GM23338 (cell line): ENCODE measurements at regions not wholly inside any gene's neighbourhood (a gene's known extent, or its start where the extent isn't known, plus 50 kb on each side); places are given as distances from the start of the nearest gene placed in this dataset.

ENCODE experiments used
- ATAC-seq: fragments of 200-7000 bp; cut with Tn5 transposase; 3 replicates; pipeline ENCODE4 v1.9.1; 2020
- DNase-seq: peaks from one replicate; pipeline ENCODE4 v3.0.0-alpha.2; 2015; ENCODE audit warnings: low spot score
- H2AFZ ChIP-seq: fragments of 200-600 bp; sonication (generic); 2 replicates; pipeline ENCODE4 v1.8.0; 2016; ENCODE audit warnings: antibody characterized with exemption, mild to moderate bottlenecking, moderate library complexity
- H3F3A ChIP-seq: fragments of 200-600 bp; sonication (generic); replicated peaks from 2 replicates; pipeline ENCODE4 v1.8.0; 2017; ENCODE audit warnings: antibody characterized with exemption, mixed run types, low read depth
- H3K27ac ChIP-seq: fragments of 200-600 bp; sonication (generic); 2 replicates; pipeline ENCODE4 v1.6.1; 2016; ENCODE audit warnings: low read depth
- H3K27me3 ChIP-seq: fragments of 200-600 bp; sonication (generic); 2 replicates; pipeline ENCODE4 v1.8.0; 2016; ENCODE audit warnings: mild to moderate bottlenecking, mixed run types, moderate library complexity; ENCODE audit not compliant: insufficient read depth
- H3K36me3 ChIP-seq: fragments of 200-600 bp; sonication (generic); 2 replicates; pipeline ENCODE4 v1.8.0; 2016; ENCODE audit warnings: mild to moderate bottlenecking; ENCODE audit not compliant: insufficient read depth
- H3K4me1 ChIP-seq: fragments of 200-600 bp; sonication (generic); 2 replicates; pipeline ENCODE4 v1.8.0; 2016; ENCODE audit warnings: mild to moderate bottlenecking, moderate library complexity; ENCODE audit not compliant: insufficient read depth
- H3K4me2 ChIP-seq: fragments of 200-600 bp; sonication (generic); 2 replicates; pipeline ENCODE4 v1.7.1; 2017; ENCODE audit warnings: mixed run types
- H3K4me3 ChIP-seq: fragments of 200-600 bp; sonication (generic); 2 replicates; pipeline ENCODE4 v1.6.1; 2016; ENCODE audit warnings: mixed run types
- H3K79me2 ChIP-seq: fragments of 200-600 bp; sonication (generic); replicated peaks from 2 replicates; pipeline ENCODE4 v1.8.0; 2017; ENCODE audit warnings: mild to moderate bottlenecking; ENCODE audit not compliant: insufficient read depth
- H3K9me2 ChIP-seq: fragments of 200-600 bp; sonication (generic); 2 replicates; pipeline ENCODE4 v1.8.0; 2017; ENCODE audit not compliant: insufficient read depth
- H4K20me1 ChIP-seq: fragments of 200-600 bp; sonication (generic); replicated peaks from 2 replicates; pipeline ENCODE4 v1.8.0; 2017; ENCODE audit warnings: mild to moderate bottlenecking; ENCODE audit not compliant: insufficient read depth
- H3K27ac Mint-ChIP-seq: 2 replicates; pipeline ENCODE4 v1.8.0; 2020; ENCODE audit warnings: inconsistent platforms, mild to moderate bottlenecking, moderate library complexity, mixed read lengths
- H3K27me3 Mint-ChIP-seq: 3 replicates; pipeline ENCODE4 v1.8.0; 2022; ENCODE audit warnings: low read depth, mild to moderate bottlenecking, moderate library complexity, mixed read lengths, inconsistent platforms; ENCODE audit not compliant: insufficient read depth, poor library complexity
- H3K36me3 Mint-ChIP-seq: 3 replicates; pipeline ENCODE4 v1.8.0; 2021; ENCODE audit warnings: low read depth, mild to moderate bottlenecking, inconsistent platforms, moderate library complexity, mixed read lengths
- H3K4me1 Mint-ChIP-seq: 3 replicates; pipeline ENCODE4 v1.8.0; 2020; ENCODE audit warnings: mild to moderate bottlenecking, inconsistent platforms, mixed read lengths
- H3K4me3 Mint-ChIP-seq: 3 replicates; pipeline ENCODE4 v1.8.0; 2021; ENCODE audit warnings: moderate library complexity, mild to moderate bottlenecking, inconsistent platforms, mixed read lengths
- H3K9me3 Mint-ChIP-seq: 3 replicates; pipeline ENCODE4 v1.8.0; 2020; ENCODE audit warnings: moderate library complexity, mild to moderate bottlenecking, inconsistent platforms, mixed read lengths
- CREB1 ChIP-seq: fragments of 250-450 bp; sonication (Bioruptor Pico); IDR thresholded peaks from 2 replicates; pipeline ENCODE4 v1.5.0; 2020; ENCODE audit warnings: low read depth, mild to moderate bottlenecking, moderate library complexity
- CTCF ChIP-seq, 2 experiments: fragments of 200-600 bp in 1 of 2; sonication (generic) in 1 of 2; conservative IDR thresholded peaks; 2 replicates each; pipeline versions ENCODE4 v1.5.1 to v1.6.1; 2016 to 2017; ENCODE audit warnings: antibody characterized with exemption in 2 of 2, low read depth in 2 of 2, mild to moderate bottlenecking in 2 of 2, moderate library complexity in 1 of 2
- ETS1 ChIP-seq: IDR thresholded peaks from 2 replicates; pipeline ENCODE4 v1.6.1; 2016; ENCODE audit warnings: antibody characterized with exemption
- EZH2 ChIP-seq: fragments of 200-600 bp; sonication (generic); IDR thresholded peaks from one replicate; pipeline ENCODE4 v1.8.0; 2017; ENCODE audit warnings: antibody characterized with exemption, mild to moderate bottlenecking, low read depth; ENCODE audit not compliant: unreplicated experiment
- EZH2phosphoT487 ChIP-seq: fragments of 200-600 bp; sonication (generic); IDR thresholded peaks from one replicate; pipeline ENCODE4 v1.8.1; 2018; ENCODE audit warnings: antibody characterized with exemption; ENCODE audit not compliant: unreplicated experiment
- JUNB ChIP-seq: IDR thresholded peaks from one replicate; pipeline ENCODE4 v1.6.1; 2016; ENCODE audit warnings: antibody characterized with exemption; ENCODE audit not compliant: unreplicated experiment
- NANOG ChIP-seq: IDR thresholded peaks from 2 replicates; pipeline ENCODE4 v1.6.1; 2016; ENCODE audit warnings: antibody characterized with exemption, borderline replicate concordance
- POLR2AphosphoS5 ChIP-seq: IDR thresholded peaks from 2 replicates; pipeline ENCODE4 v1.6.1; 2016; ENCODE audit warnings: antibody characterized with exemption, low read depth
- REST ChIP-seq: IDR thresholded peaks from one replicate; pipeline ENCODE4 v1.6.1; 2018; ENCODE audit warnings: antibody characterized with exemption; ENCODE audit not compliant: unreplicated experiment
- STAT1 ChIP-seq: IDR thresholded peaks from one replicate; pipeline ENCODE4 v1.6.1; 2016; ENCODE audit warnings: antibody characterized with exemption; ENCODE audit not compliant: unreplicated experiment
- ZNF114 ChIP-seq: fragments of 250-450 bp; sonication (Bioruptor Pico); IDR thresholded peaks from 2 replicates; pipeline ENCODE4 v1.5.0; 2020; ENCODE audit warnings: mild to moderate bottlenecking, moderate library complexity
- ZNF331 ChIP-seq: fragments of 250-450 bp; sonication (Bioruptor Pico); IDR thresholded peaks from 2 replicates; pipeline ENCODE4 v1.5.0; 2020; ENCODE audit warnings: low read depth, mild to moderate bottlenecking, moderate library complexity
- ZNF462 ChIP-seq: fragments of 250-450 bp; sonication (Bioruptor Pico); IDR thresholded peaks from 2 replicates; pipeline ENCODE4 v1.5.0; 2020; ENCODE audit warnings: mild to moderate bottlenecking, moderate library complexity

GRCh38 chr6:23534351-23534750, 591.7 kb upstream of the NRSN1 start:
- H3K27ac Mint-ChIP-seq = no peak overlapping the region
- H4K20me1 ChIP-seq = no peaks in the 10 kb centered on the region
- DNase-seq = no peak
- H3K9me2 ChIP-seq = peaks cover 12% of the 10 kb centered on the region
- H3K9me3 Mint-ChIP-seq = no peaks in the 10 kb centered on the region
- H2AFZ ChIP-seq = no peak overlapping the region; the same call in 1 of the 2 replicates
- no peaks in the 10 kb centered on the region for H3K27me3 ChIP-seq
- H3K27me3 Mint-ChIP-seq = no peaks in the 10 kb centered on the region
- no peaks in the 10 kb centered on the region for H3K79me2 ChIP-seq
- H3K4me1 ChIP-seq = no peaks in the 10 kb centered on the region
- H3K4me2 ChIP-seq = no peak overlapping the region
- no peak for ATAC-seq
- H3K36me3 Mint-ChIP-seq = no peaks in the 10 kb centered on the region
- TF ChIP-seq ZNF331 = no peak
- no peak for TF ChIP-seq ZNF462 (CRISPR knock-in tag)
- no peak for TF ChIP-seq STAT1
- no peak for TF ChIP-seq CTCF (conservative IDR thresholded peaks at IDR 0.05; ENCODE audit: low read depth in 2 of 2)
- no peak for TF ChIP-seq NANOG
- no peak for TF ChIP-seq REST
- TF ChIP-seq ZNF114 (CRISPR knock-in tag) = no peak
- TF ChIP-seq ETS1 = no peak
- no peak for TF ChIP-seq EZH2phosphoT487
- TF ChIP-seq EZH2 = no peak
- TF ChIP-seq CREB1 = no peak
- TF ChIP-seq JUNB = no peak
- TF ChIP-seq POLR2AphosphoS5 = no peak
- peaks cover 9% of the 10 kb centered on the region; the same call in 2 of the 3 replicates for H3K4me1 Mint-ChIP-seq
- H3F3A ChIP-seq = no peaks in the 10 kb centered on the region
- no peak overlapping the region for H3K27ac ChIP-seq
- no peak overlapping the region for H3K4me3 Mint-ChIP-seq
- H3K36me3 ChIP-seq = no peaks in the 10 kb centered on the region
- H3K4me3 ChIP-seq = no peak overlapping the region
